PC-9 (cell line): ENCODE measurements at regions not wholly inside any gene's neighbourhood (a gene's known extent, or its start where the extent isn't known, plus 50 kb on each side); places are given as distances from the start of the nearest gene placed in this dataset.

Source experiments
- BruUV-seq: library from RNA; stranded (reverse); fragments of 400-500 nt; replicated peaks from 2 replicates; lab custom pipeline; 2021; lab: Mats Ljungman, UMichigan
- CTCF ChIA-PET: fragments of 300-600 bp; sonication (Branson Sonifier 250); formaldehyde crosslinking; loops from one replicate; lab custom pipeline; 2022; ENCODE audit warnings: antibody characterized with exemption; lab: Charles Lee
- POLR2A ChIA-PET: fragments of 300-600 bp; sonication (Branson Sonifier 250); formaldehyde crosslinking; loops from one replicate; lab custom pipeline; 2022; ENCODE audit warnings: antibody characterized with exemption; ENCODE audit not compliant: unreplicated experiment; lab: Charles Lee
- DNase-seq, 2 experiments: peaks; one replicate each; pipeline versions ENCODE4 v3.0.0 to v3.0.0-alpha.2; 2015 to 2022; ENCODE audit warnings: mixed read lengths in 1 of 2
- H2AFZ ChIP-seq: fragments of 200-600 bp; sonication (generic); 2 replicates; pipeline ENCODE4 v1.8.1; 2017; ENCODE audit warnings: antibody characterized with exemption
- H3F3A ChIP-seq: fragments of 200-600 bp; sonication (generic); 2 replicates; pipeline ENCODE4 v1.8.1; 2017; ENCODE audit warnings: antibody characterized with exemption, mild to moderate bottlenecking, low read depth; ENCODE audit not compliant: insufficient read depth
- H3K27ac ChIP-seq: fragments of 200-600 bp; sonication (generic); 2 replicates; pipeline ENCODE4 v1.6.1; 2016; ENCODE audit warnings: mixed run types
- H3K27me3 ChIP-seq: fragments of 200-600 bp; sonication (generic); 2 replicates; pipeline ENCODE4 v1.6.1; 2016; ENCODE audit warnings: low read depth, mixed run types; ENCODE audit not compliant: insufficient read depth
- H3K36me3 ChIP-seq: fragments of 200-600 bp; sonication (generic); 2 replicates; pipeline ENCODE4 v1.6.1; 2016; ENCODE audit warnings: low read depth, mixed run types
- H3K4me1 ChIP-seq: fragments of 200-600 bp; sonication (generic); replicated peaks from 2 replicates; pipeline ENCODE4 v1.6.1; 2016; ENCODE audit warnings: mixed run types; ENCODE audit not compliant: insufficient read depth
- H3K4me2 ChIP-seq: fragments of 200-600 bp; sonication (generic); 2 replicates; pipeline ENCODE4 v1.6.1; 2017; ENCODE audit warnings: mixed run types
- H3K4me3 ChIP-seq: fragments of 200-600 bp; sonication (generic); 2 replicates; pipeline ENCODE4 v1.6.1; 2016; ENCODE audit warnings: mixed run types
- H3K79me2 ChIP-seq: fragments of 200-600 bp; sonication (generic); 2 replicates; pipeline ENCODE4 v1.6.1; 2017; ENCODE audit warnings: low read depth, mixed run types
- H3K9me2 ChIP-seq: fragments of 200-600 bp; sonication (generic); 2 replicates; pipeline ENCODE4 v1.8.1; 2017; ENCODE audit warnings: mild to moderate bottlenecking; ENCODE audit not compliant: insufficient read depth
- H3K9me3 ChIP-seq: fragments of 200-600 bp; sonication (generic); 2 replicates; pipeline ENCODE4 v1.8.1; 2016; ENCODE audit warnings: low read depth; ENCODE audit not compliant: insufficient read depth
- H4K20me1 ChIP-seq: fragments of 200-600 bp; sonication (generic); 2 replicates; pipeline ENCODE4 v1.8.1; 2017; ENCODE audit not compliant: insufficient read depth
- CTCF ChIP-seq: fragments of 200-600 bp; sonication (generic); conservative IDR thresholded peaks from 2 replicates; pipeline ENCODE4 v1.6.1; 2017; ENCODE audit warnings: mixed run types, antibody characterized with exemption, mild to moderate bottlenecking, moderate library complexity
- EZH2 ChIP-seq: fragments of 200-600 bp; sonication (generic); IDR thresholded peaks from 2 replicates; pipeline ENCODE4 v1.8.0; 2017; ENCODE audit warnings: antibody characterized with exemption, low read depth
- intact Hi-C: fragments of 100-400 bp; cut with micrococcal nuclease; formaldehyde crosslinking; loops from one replicate; pipeline ENCODE4 v1.10.0; 2022; ENCODE audit not compliant: unreplicated experiment

DNA sequence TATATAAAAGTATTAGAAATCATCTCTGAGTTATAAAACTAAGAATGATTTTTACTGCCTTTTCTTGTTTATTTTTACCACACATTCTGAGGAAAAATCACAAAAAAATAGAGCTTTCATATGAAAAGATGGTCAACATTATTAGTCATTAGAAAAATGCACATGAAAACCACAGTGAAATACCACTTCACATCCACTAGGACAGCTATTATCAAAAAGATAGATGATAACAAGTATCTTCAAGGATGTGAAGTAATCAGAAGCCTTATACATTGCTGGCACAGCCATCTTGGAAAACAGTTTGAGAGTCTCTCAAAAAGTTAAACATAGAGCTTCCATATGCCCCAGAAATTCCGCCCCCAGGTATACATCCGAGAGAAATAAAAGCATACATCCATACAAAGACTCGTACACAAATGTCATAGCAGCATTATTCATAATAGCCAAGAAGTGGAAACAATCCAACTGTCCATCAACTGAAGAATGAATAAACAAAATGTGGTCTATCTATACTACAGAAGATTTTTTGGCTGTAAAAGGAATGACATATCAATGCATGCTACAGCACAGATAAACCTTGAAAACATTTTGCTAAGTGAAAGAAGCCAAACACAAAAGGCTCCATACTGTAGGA lies 523.9 kb downstream of the FUT8 start:
- no peaks in the 10 kb centered on the region for H3K36me3 ChIP-seq
- no TSS peak for BruUV-seq
- POLR2A ChIA-PET = no interaction called here
- H3K9me3 ChIP-seq = no peaks in the 10 kb centered on the region
- CTCF ChIA-PET = no interaction called here
- no peaks in the 10 kb centered on the region for H4K20me1 ChIP-seq
- H2AFZ ChIP-seq = no peak overlapping the region
- no peaks in the 10 kb centered on the region for H3K79me2 ChIP-seq
- no peaks in the 10 kb centered on the region for H3K9me2 ChIP-seq
- H3F3A ChIP-seq = no peaks in the 10 kb centered on the region
- H3K27me3 ChIP-seq = no peaks in the 10 kb centered on the region
- intact Hi-C loops = no loop called here
- no peak for TF ChIP-seq EZH2
- no peak for TF ChIP-seq CTCF
- H3K4me3 ChIP-seq = no peak overlapping the region
- no peaks in the 10 kb centered on the region for H3K4me1 ChIP-seq
- H3K4me2 ChIP-seq = no peak overlapping the region
- no peak for DNase-seq
- H3K27ac ChIP-seq = no peak overlapping the region

- BruUV-seq = no TSS peak
- Histone ChIP-seq H3K4me3 (no peak overlapping the region), H3K27me3 (no peaks in the 10 kb centered on the region), H3K4me1 (no peaks in the 10 kb centered on the region), H3K9me3 (no peaks in the 10 kb centered on the region), H2AFZ (no peak overlapping the region), H3K27ac (no peak overlapping the region), H3K9me2 (no peaks in the 10 kb centered on the region), H3K4me2 (no peak overlapping the region), H4K20me1 (no peaks in the 10 kb centered on the region), H3K36me3 (no peaks in the 10 kb centered on the region), H3F3A (no peaks in the 10 kb centered on the region), H3K79me2 (no peaks in the 10 kb centered on the region)
- ChIA-PET POLR2A (no interaction called here), CTCF (no interaction called here)
- intact Hi-C loops = no loop called here
- DNase-seq = no peak
- TF ChIP-seq CTCF = no peak
- no peak for TF ChIP-seq EZH2
These were observed 524.8 kb downstream of the FUT8 start for GRCh38 chr14:65937079-65937959.

DNA sequence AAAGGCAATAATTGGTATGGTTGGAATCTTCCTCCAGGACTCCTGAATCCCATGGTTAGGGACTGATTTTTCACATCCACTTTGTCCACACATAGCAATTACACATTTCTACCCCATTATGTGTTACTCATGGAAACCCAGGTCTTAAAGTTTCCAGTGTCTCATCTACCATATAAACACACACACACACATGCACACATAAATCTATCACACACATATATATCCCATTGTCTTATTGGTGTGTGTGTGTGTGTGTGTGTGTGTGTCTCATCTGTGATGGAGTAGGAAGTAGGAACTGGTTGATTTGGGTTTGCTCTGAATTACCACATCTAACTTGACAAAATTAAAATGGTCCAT lies 525.4 kb downstream of the FUT8 start:
- Histone ChIP-seq H3K27me3 (no peaks in the 10 kb centered on the region), H3K36me3 (no peaks in the 10 kb centered on the region), H3K4me2 (no peak overlapping the region), H3K27ac (no peak overlapping the region), H3F3A (no peaks in the 10 kb centered on the region), H3K4me1 (no peaks in the 10 kb centered on the region), H4K20me1 (no peaks in the 10 kb centered on the region), H3K79me2 (no peaks in the 10 kb centered on the region), H3K9me2 (no peaks in the 10 kb centered on the region), H2AFZ (no peak overlapping the region), H3K4me3 (no peak overlapping the region), H3K9me3 (no peaks in the 10 kb centered on the region)
- TF ChIP-seq EZH2 (no peak), CTCF (no peak)
- no TSS peak for BruUV-seq
- no peak for DNase-seq
- CTCF ChIA-PET = no interaction called here
- POLR2A ChIA-PET = no interaction called here
- intact Hi-C loops = no loop called here
